ENCODE measurements at regions not wholly inside any gene's neighbourhood (a gene's known extent, or its start where the extent isn't known, plus 50 kb on each side); places are given as distances from the start of the nearest gene placed in this dataset.

GRCh38 chr13:104404325-104404724 lies 1338.1 kb upstream of the SLC10A2 start:
- H3K27ac Mint-ChIP-seq = no peak overlapping the region
- H3K4me3 Mint-ChIP-seq = no peak overlapping the region
- Histone ChIP-seq H3K36me3 (ENCODE audit: control insufficient read depth, insufficient read depth, low read length) (no peaks in the 10 kb centered on the region), H3K4me1 (ENCODE audit: control insufficient read depth, insufficient read depth, low read length) (no peaks in the 10 kb centered on the region), H3K27me3 (ENCODE audit: control insufficient read depth, insufficient read depth, low read length, poor library complexity, severe bottlenecking) (no peaks in the 10 kb centered on the region), H3K9me3 (ENCODE audit: control insufficient read depth, low read length) (no peaks in the 10 kb centered on the region), H3K27ac (ENCODE audit: low read depth, low read length) (no peak overlapping the region), H3K9ac (ENCODE audit: extremely low read depth, low read length, poor library complexity, severe bottlenecking) (no peak overlapping the region), H3K4me3 (ENCODE audit: low read length) (no peak overlapping the region)
- H3K9me3 Mint-ChIP-seq = no peaks in the 10 kb centered on the region
- no peaks in the 10 kb centered on the region for H3K36me3 Mint-ChIP-seq (ENCODE audit: low read depth)
- TF ChIP-seq CTCF (conservative IDR thresholded peaks at IDR 0.05) = no peak
- 84 to 100% methylated on average over 1 to 2 of the region's 2 CpGs for WGBS, 2 experiments (ENCODE audit: insufficient coverage in 1 of 2, insufficient read length in 1 of 2)
- H3K27me3 Mint-ChIP-seq (ENCODE audit: insufficient read depth) = no peaks in the 10 kb centered on the region
- no peak for DNase-seq
- H3K4me1 Mint-ChIP-seq = peaks cover 10% of the 10 kb centered on the region

GRCh38 chr13:104389691-104390090 lies 1323.5 kb upstream of the SLC10A2 start:
- Histone ChIP-seq H3K27ac (ENCODE audit: low read depth, low read length) (no peak overlapping the region), H3K27me3 (ENCODE audit: control insufficient read depth, insufficient read depth, low read length, poor library complexity, severe bottlenecking) (no peaks in the 10 kb centered on the region), H3K9ac (ENCODE audit: extremely low read depth, low read length, poor library complexity, severe bottlenecking) (no peak overlapping the region), H3K4me1 (ENCODE audit: control insufficient read depth, insufficient read depth, low read length) (no peaks in the 10 kb centered on the region), H3K9me3 (ENCODE audit: control insufficient read depth, low read length) (peaks cover 45% of the 10 kb centered on the region), H3K36me3 (ENCODE audit: control insufficient read depth, insufficient read depth, low read length) (no peaks in the 10 kb centered on the region), H3K4me3 (ENCODE audit: low read length) (peak overlapping the region; percentile 25)
- DNase-seq = no peak
- H3K4me3 Mint-ChIP-seq = no peak overlapping the region
- no peak for TF ChIP-seq CTCF (conservative IDR thresholded peaks at IDR 0.05)
- H3K36me3 Mint-ChIP-seq (ENCODE audit: low read depth) = peaks cover 8% of the 10 kb centered on the region
- no peak overlapping the region for H3K27ac Mint-ChIP-seq
- H3K27me3 Mint-ChIP-seq (ENCODE audit: insufficient read depth) = no peaks in the 10 kb centered on the region
- H3K9me3 Mint-ChIP-seq = peaks cover 39% of the 10 kb centered on the region
- 82% methylated on average over 2 of the region's 2 CpGs; no CpG with 5 or more reads in 1 of the 2 experiments for WGBS, 2 experiments (ENCODE audit: insufficient coverage in 1 of 2, insufficient read length in 1 of 2)
- H3K4me1 Mint-ChIP-seq = no peaks in the 10 kb centered on the region

GRCh38 chr13:104387510-104387909 lies 1321.3 kb upstream of the SLC10A2 start:
- Mint-ChIP-seq H3K4me3 (no peak overlapping the region), H3K36me3 (ENCODE audit: low read depth) (peaks cover 8% of the 10 kb centered on the region), H3K27me3 (ENCODE audit: insufficient read depth) (no peaks in the 10 kb centered on the region), H3K4me1 (no peaks in the 10 kb centered on the region), H3K27ac (no peak overlapping the region), H3K9me3 (peaks cover 39% of the 10 kb centered on the region)
- no peaks in the 10 kb centered on the region for H3K4me1 ChIP-seq (ENCODE audit: control insufficient read depth, insufficient read depth, low read length)
- H3K4me3 ChIP-seq (ENCODE audit: low read length) = peak overlapping the region; percentile 66
- no peaks in the 10 kb centered on the region for H3K36me3 ChIP-seq (ENCODE audit: control insufficient read depth, insufficient read depth, low read length)
- H3K9me3 ChIP-seq (ENCODE audit: control insufficient read depth, low read length) = peaks cover 45% of the 10 kb centered on the region
- H3K27ac ChIP-seq (ENCODE audit: low read depth, low read length) = no peak overlapping the region
- WGBS, 2 experiments (ENCODE audit: insufficient coverage in 1 of 2, insufficient read length in 1 of 2) = 95% methylated on average over 1 of the region's 3 CpGs; no CpG with 5 or more reads in 1 of the 2 experiments
- TF ChIP-seq CTCF (conservative IDR thresholded peaks at IDR 0.05) = no peak
- no peaks in the 10 kb centered on the region for H3K27me3 ChIP-seq (ENCODE audit: control insufficient read depth, insufficient read depth, low read length, poor library complexity, severe bottlenecking)
- no peak for DNase-seq
- H3K9ac ChIP-seq (ENCODE audit: extremely low read depth, low read length, poor library complexity, severe bottlenecking) = no peak overlapping the region

Measured in endodermal cell (in vitro differentiated cells).